HepG2 (cell line): ENCODE measurements at regions not wholly inside any gene's neighbourhood (a gene's known extent, or its start where the extent isn't known, plus 50 kb on each side); places are given as distances from the start of the nearest gene placed in this dataset.

ENCODE experiments used
- ATAC-seq: fragments of 200-7000 bp; cut with Tn5 transposase; 3 replicates; pipeline ENCODE4 v1.9.1; 2020; ENCODE audit warnings: mild to moderate bottlenecking, moderate library complexity
- BruUV-seq: library from RNA; stranded (reverse); fragments of 400-500 nt; replicated peaks from 2 replicates; lab custom pipeline; 2021; lab: Mats Ljungman, UMichigan
- CTCF ChIA-PET: fragments of 300-600 bp; formaldehyde crosslinking; extraction: SDS; loops from one replicate; lab custom pipeline; 2021; ENCODE audit warnings: low total read pairs, inconsistent platforms, low intra/inter-chr PET ratio; lab: Yijun Ruan, JAX
- POLR2A ChIA-PET: fragments of 350-600 bp; sonication (Branson Sonifier 250); formaldehyde crosslinking; loops from one replicate; lab custom pipeline; 2020; ENCODE audit warnings: antibody characterized with exemption, inconsistent platforms; lab: Yijun Ruan, JAX
- DNase-seq: peaks from one replicate; pipeline ENCODE4 v3.0.0-alpha.2; 2015; ENCODE audit warnings: low spot score
- FAIRE-seq: peaks from 3 replicates; lab custom pipeline; 2011; peaks lifted over from hg19 to GRCh38; lab: Jason Lieb, UNC
- H2AFZ ChIP-seq: one replicate; pipeline ENCODE4 v1.6.1; 2011; ENCODE audit warnings: low read length, inconsistent platforms
- H3K27ac ChIP-seq: fragments of 300-600 bp; 3 replicates; pipeline ENCODE4 v1.8.0; 2011; ENCODE audit warnings: mixed run types, mild to moderate bottlenecking, mixed read lengths, low read length, inconsistent platforms; ENCODE audit not compliant: insufficient read depth; ENCODE audit errors: extremely low read length
- H3K27me3 ChIP-seq, 2 experiments: fragments of 200-600 bp in 1 of 2; 2 replicates in 1 of 2; 3 replicates in 1 of 2; pipeline versions ENCODE4 v1.6.0 to v1.8.0; 2011; ENCODE audit warnings: low read length in 2 of 2, mild to moderate bottlenecking in 2 of 2, moderate library complexity in 2 of 2, inconsistent platforms in 1 of 2; ENCODE audit not compliant: insufficient read depth in 2 of 2, control insufficient read depth in 1 of 2
- H3K36me3 ChIP-seq, 2 experiments: fragments of 200-600 bp in 1 of 2; replicated peaks in 1 of 2; 2 replicates in 1 of 2; 3 replicates in 1 of 2; pipeline versions ENCODE4 v1.5.1 to v1.8.0; 2011; ENCODE audit warnings: low read length in 2 of 2, inconsistent platforms in 1 of 2; ENCODE audit not compliant: insufficient read depth in 2 of 2, control insufficient read depth in 1 of 2
- H3K4me1 ChIP-seq: 2 replicates; pipeline ENCODE4 v1.5.1; 2012; ENCODE audit warnings: low read length, inconsistent platforms; ENCODE audit not compliant: insufficient read depth
- H3K4me2 ChIP-seq: 2 replicates; pipeline ENCODE4 v1.6.0; 2011; ENCODE audit warnings: low read depth, low read length, inconsistent platforms
- H3K4me3 ChIP-seq, 3 experiments: fragments of 200-600 bp in 1 of 3; sonication (generic), shearing (Covaris generic) in 1 of 3; replicated peaks in 1 of 3; 2 replicates each; pipeline ENCODE4 v1.5.1; 2011 to 2016; ENCODE audit warnings: low read length in 3 of 3, inconsistent platforms in 2 of 3, low read depth in 2 of 3, mild to moderate bottlenecking in 2 of 3, control low read depth in 1 of 3, mixed read lengths in 1 of 3; ENCODE audit not compliant: insufficient read depth in 1 of 3
- H3K79me2 ChIP-seq: one replicate; pipeline ENCODE4 v1.6.1; 2011; ENCODE audit warnings: low read length, inconsistent platforms; ENCODE audit not compliant: insufficient read depth
- H3K9ac ChIP-seq: 2 replicates; pipeline ENCODE4 v1.6.0; 2011; ENCODE audit warnings: mild to moderate bottlenecking, low read depth, low read length, inconsistent platforms; ENCODE audit not compliant: insufficient read depth
- H3K9me3 ChIP-seq: 2 replicates; pipeline ENCODE4 v1.5.1; 2012; ENCODE audit warnings: mild to moderate bottlenecking, low read length
- H4K20me1 ChIP-seq: 2 replicates; pipeline ENCODE4 v1.6.0; 2011; ENCODE audit warnings: inconsistent platforms, mild to moderate bottlenecking, low read length, moderate library complexity; ENCODE audit not compliant: insufficient read depth
- CTCF ChIP-seq: sonication (generic); formaldehyde crosslinking; IDR thresholded peaks from 2 replicates; pipeline ENCODE4 v1.5.0; 2020; ENCODE audit warnings: mild to moderate bottlenecking, missing genetic modification reagents, moderate library complexity
- DNMT1 ChIP-seq: sonication (generic); formaldehyde crosslinking; IDR thresholded peaks from 2 replicates; pipeline ENCODE4 v1.5.1; 2020; ENCODE audit warnings: mild to moderate bottlenecking, missing genetic modification reagents
- FOXJ3 ChIP-seq: sonication (generic); formaldehyde crosslinking; IDR thresholded peaks from 2 replicates; pipeline ENCODE4 v1.4.0; 2020; ENCODE audit warnings: missing genetic modification reagents, mild to moderate bottlenecking, borderline replicate concordance
- MED13 ChIP-seq: sonication (generic); formaldehyde crosslinking; IDR thresholded peaks from 2 replicates; pipeline ENCODE4 v1.5.0; 2020; ENCODE audit warnings: missing genetic modification reagents
- RFX5 ChIP-seq: IDR thresholded peaks from 2 replicates; pipeline ENCODE4 v1.6.1; 2011; ENCODE audit warnings: low read depth, low read length, improper control_type of control experiment
- SIX4 ChIP-seq: sonication (generic); formaldehyde crosslinking; IDR thresholded peaks from 2 replicates; pipeline ENCODE4 v1.4.0; 2020; ENCODE audit warnings: missing genetic modification reagents
- TEAD2 ChIP-seq: sonication (generic); formaldehyde crosslinking; IDR thresholded peaks from 2 replicates; pipeline ENCODE4 v1.9.0; 2021; ENCODE audit warnings: missing genetic modification reagents
- ZEB1 ChIP-seq: IDR thresholded peaks from 2 replicates; pipeline ENCODE4 v1.6.1; 2012; ENCODE audit warnings: mild to moderate bottlenecking, low read depth, inconsistent platforms; ENCODE audit not compliant: insufficient replicate concordance
- ZFP82 ChIP-seq: sonication (generic); formaldehyde crosslinking; IDR thresholded peaks from 2 replicates; pipeline ENCODE4 v1.5.1; 2020; ENCODE audit warnings: mild to moderate bottlenecking, missing genetic modification reagents, borderline replicate concordance
- ZNF121 ChIP-seq: sonication (generic); formaldehyde crosslinking; IDR thresholded peaks from 2 replicates; pipeline ENCODE4 v1.5.0; 2020; ENCODE audit warnings: mild to moderate bottlenecking, missing genetic modification reagents
- ZNF383 ChIP-seq: sonication (generic); formaldehyde crosslinking; IDR thresholded peaks from 2 replicates; pipeline ENCODE4 v1.4.0; 2020; ENCODE audit warnings: missing genetic modification reagents, mild to moderate bottlenecking, borderline replicate concordance
- ZNF430 ChIP-seq: sonication (generic); formaldehyde crosslinking; IDR thresholded peaks from 2 replicates; pipeline ENCODE4 v1.9.0; 2021; ENCODE audit warnings: mild to moderate bottlenecking, missing genetic modification reagents
- ZNF441 ChIP-seq: sonication (generic); formaldehyde crosslinking; IDR thresholded peaks from 2 replicates; pipeline ENCODE4 v1.7.0; 2021; ENCODE audit warnings: missing genetic modification reagents, borderline replicate concordance
- ZNF850 ChIP-seq: sonication (generic); formaldehyde crosslinking; conservative IDR thresholded peaks from 2 replicates; pipeline ENCODE4 v1.9.0; 2021; ENCODE audit warnings: mild to moderate bottlenecking, missing genetic modification reagents
- WGBS: methylation state at CpG from one replicate; pipeline ENCODE4 v1.1.6; 2017; ENCODE audit warnings: low lambda C conversion rate; 5-methylcytosine and 5-hydroxymethylcytosine counted together
- in situ Hi-C: cut with HindIII; loops from 2 replicates; pipeline ENCODE4 v1.10.0; 2017; ENCODE audit warnings: low pct_unique_long_range_greater_than_20kb; ENCODE audit not compliant: extremely low pct_ligation_motif_present
- intact Hi-C: fragments of 100-400 bp; cut with micrococcal nuclease; formaldehyde crosslinking; loops from one replicate; pipeline ENCODE4 v1.10.0; 2022; ENCODE audit not compliant: unreplicated experiment
- TF ChIP-seq, protein P1 (sequence below): sonication (generic); formaldehyde crosslinking; IDR thresholded peaks from 2 replicates; pipeline ENCODE4 v1.4.0; 2020; ENCODE audit warnings: mild to moderate bottlenecking, missing genetic modification reagents

- Histone ChIP-seq H3K4me2 (no peak overlapping the region), H3K27me3 (peaks cover 4 to 29% of the 10 kb centered on the region in 2 experiments; a peak in 3 of 5 replicates), H3K36me3 (no peaks in the 10 kb centered on the region), H3K9ac (no peak overlapping the region), H3K79me2 (no peaks in the 10 kb centered on the region), H3K9me3 (no peaks in the 10 kb centered on the region), H2AFZ (no peak overlapping the region), H3K4me3 (no peak overlapping the region), H3K4me1 (peaks cover 8% of the 10 kb centered on the region)
- no peak for DNase-seq
- intact Hi-C loops: no loop called here
- WGBS: 28% methylated on average over 5 of the region's 5 CpGs
- CTCF ChIA-PET: no interaction called here
- POLR2A ChIA-PET: interaction anchor here (1.0 kb wide), 1 partner anchor 9 kb away, joined by 3 read pairs; no protein-coding TSS in a partner anchor
- TF ChIP-seq ZNF850 (CRISPR knock-in tag) (no peak), MED13 (CRISPR knock-in tag) (no peak), ZNF430 (CRISPR knock-in tag) (no peak)
- TF ChIP-seq, protein P1, sequence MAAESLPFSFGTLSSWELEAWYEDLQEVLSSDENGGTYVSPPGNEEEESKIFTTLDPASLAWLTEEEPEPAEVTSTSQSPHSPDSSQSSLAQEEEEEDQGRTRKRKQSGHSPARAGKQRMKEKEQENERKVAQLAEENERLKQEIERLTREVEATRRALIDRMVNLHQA (CRISPR knock-in tag): no peak
- TF ChIP-seq, all 625 proteins: peak for 0
- Histone ChIP-seq H4K20me1 (no peaks in the 10 kb centered on the region), H3K27ac (no peak overlapping the region)
- no peak for ATAC-seq
- in situ Hi-C loops: no loop called here
- FAIRE-seq: no peak
- no TSS peak for BruUV-seq
Observed at GRCh38 chr2:106025796-106026195, 168.3 kb downstream of the UXS1 start.

GRCh38 chr2:106021662-106022028, 172.5 kb downstream of the UXS1 start:
- ATAC-seq (no peak), FAIRE-seq (no peak)
- intact Hi-C loops: no loop called here
- no peak for TF ChIP-seq CTCF
- TF ChIP-seq ZNF121 (CRISPR knock-in tag): no peak
- TF ChIP-seq SIX4 (CRISPR knock-in tag): no peak
- TF ChIP-seq ZNF441 (CRISPR knock-in tag): no peak
- no peak for TF ChIP-seq FOXJ3 (CRISPR knock-in tag)
- TF ChIP-seq TEAD2 (CRISPR knock-in tag): no peak
- no peak for TF ChIP-seq DNMT1 (CRISPR knock-in tag)
- no peak for TF ChIP-seq ZEB1
- no peak for TF ChIP-seq ZFP82
- TF ChIP-seq RFX5: no peak
- no peak for TF ChIP-seq ZNF383 (CRISPR knock-in tag)

More at GRCh38 chr2:106021662-106022028, 172.5 kb downstream of the UXS1 start:
- ChIA-PET POLR2A (no interaction called here), CTCF (no interaction called here)
- Histone ChIP-seq H3K4me1 (no peaks in the 10 kb centered on the region), H3K79me2 (no peaks in the 10 kb centered on the region), H3K9ac (no peak overlapping the region), H3K27ac (no peak overlapping the region), H3K4me2 (no peak overlapping the region), H3K36me3 (no peaks in the 10 kb centered on the region), H3K9me3 (no peaks in the 10 kb centered on the region), H3K27me3 (peaks cover 4 to 29% of the 10 kb centered on the region in 2 experiments; a peak in 3 of 5 replicates), H2AFZ (no peak overlapping the region), H3K4me3 (no peak overlapping the region), H4K20me1 (no peaks in the 10 kb centered on the region)
- no TSS peak for BruUV-seq
- 5% methylated on average over 3 of the region's 3 CpGs for WGBS
- no peak for DNase-seq
- in situ Hi-C loops: no loop called here
